BLaER1 (cell line): ENCODE measurements at regions not wholly inside any gene's neighbourhood (a gene's known extent, or its start where the extent isn't known, plus 50 kb on each side); places are given as distances from the start of the nearest gene placed in this dataset.
"Not testable (repeated sequence)": the region's sequence is repeated elsewhere in the genome, so short reads cannot be mapped to it uniquely, and the experiment has no call there.

Experiments used
- H3K27ac ChIP-seq: shearing (Covaris generic); formaldehyde crosslinking; 2 replicates; pipeline ENCODE4 v1.8.1; 2022
- H3K27me3 ChIP-seq: shearing (Covaris generic); formaldehyde crosslinking; 2 replicates; pipeline ENCODE4 v1.8.1; 2022
- H3K36me3 ChIP-seq: shearing (Covaris generic); formaldehyde crosslinking; 2 replicates; pipeline ENCODE4 v1.8.1; 2022
- H3K4me1 ChIP-seq: shearing (Covaris generic); formaldehyde crosslinking; 2 replicates; pipeline ENCODE4 v1.8.1; 2022
- H3K4me2 ChIP-seq: shearing (Covaris generic); formaldehyde crosslinking; 2 replicates; pipeline ENCODE4 v1.8.1; 2022
- H3K4me3 ChIP-seq: shearing (Covaris generic); formaldehyde crosslinking; 2 replicates; pipeline ENCODE4 v1.8.1; 2022
- H3K9ac ChIP-seq: shearing (Covaris generic); formaldehyde crosslinking; 2 replicates; pipeline ENCODE4 v1.8.1; 2022
- H3K9me3 ChIP-seq: shearing (Covaris generic); formaldehyde crosslinking; 2 replicates; pipeline ENCODE4 v1.8.1; 2022
- H4K20me1 ChIP-seq: shearing (Covaris generic); formaldehyde crosslinking; 2 replicates; pipeline ENCODE4 v1.8.1; 2022
- Cebpa-rat ChIP-seq: shearing (Covaris generic); IDR thresholded peaks from 2 replicates; pipeline ENCODE4 v1.8.1; 2022

- Histone ChIP-seq H4K20me1 (no peaks in the 10 kb centered on the region), H3K4me2 (peak overlapping the region; percentile 60; the same call in 1 of the 2 replicates), H3K27me3 (no peaks in the 10 kb centered on the region), H3K9me3 (no peaks in the 10 kb centered on the region), H3K36me3 (no peaks in the 10 kb centered on the region), H3K4me1 (peaks cover 23% of the 10 kb centered on the region), H3K4me3 (no peak overlapping the region), H3K9ac (no peak overlapping the region), H3K27ac (peak overlapping the region; percentile 28; the same call in 1 of the 2 replicates)
- TF ChIP-seq Cebpa-rat: no peak
Measured at GRCh38 chr7:82676777-82677463, 233.3 kb upstream of the CACNA2D1 start.

DNA sequence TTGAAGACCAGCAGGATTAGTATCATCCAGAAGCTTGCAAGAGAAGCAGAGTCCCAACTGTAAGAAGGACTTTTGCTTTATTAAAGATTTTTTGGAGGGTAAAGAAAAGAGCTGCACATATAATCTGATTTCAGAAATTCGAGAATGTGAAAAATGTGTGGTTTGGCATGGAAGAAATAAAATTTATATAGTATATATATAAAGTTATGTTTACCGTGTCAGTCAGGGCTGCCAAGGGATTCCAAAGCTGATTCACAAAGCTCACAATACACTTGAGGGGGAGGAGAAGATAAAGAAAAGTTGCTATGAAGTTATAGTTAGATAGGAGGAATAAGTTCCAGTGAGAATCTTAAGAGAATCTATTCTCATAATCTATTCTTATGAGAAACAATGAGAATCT is 231.8 kb upstream of the CACNA2D1 start:
- no peaks in the 10 kb centered on the region for H3K36me3 ChIP-seq
- no peak overlapping the region for H3K9ac ChIP-seq
- H3K27me3 ChIP-seq: no peaks in the 10 kb centered on the region
- no peak overlapping the region for H3K4me2 ChIP-seq
- no peaks in the 10 kb centered on the region for H4K20me1 ChIP-seq
- no peaks in the 10 kb centered on the region for H3K9me3 ChIP-seq
- no peak overlapping the region for H3K4me3 ChIP-seq
- H3K27ac ChIP-seq: no peak overlapping the region
- no peak for TF ChIP-seq Cebpa-rat
- H3K4me1 ChIP-seq: peaks cover 23% of the 10 kb centered on the region

GRCh38 chr7:82674268-82674667 is 230.7 kb upstream of the CACNA2D1 start:
- no peaks in the 10 kb centered on the region for H3K9me3 ChIP-seq
- H3K27me3 ChIP-seq: no peaks in the 10 kb centered on the region
- no peaks in the 10 kb centered on the region for H4K20me1 ChIP-seq
- H3K4me1 ChIP-seq: peaks cover 23% of the 10 kb centered on the region
- H3K4me2 ChIP-seq: no peak overlapping the region
- no peak overlapping the region for H3K9ac ChIP-seq
- no peak overlapping the region for H3K4me3 ChIP-seq
- no peak for TF ChIP-seq Cebpa-rat
- no peaks in the 10 kb centered on the region for H3K36me3 ChIP-seq
- H3K27ac ChIP-seq: no peak overlapping the region

GRCh38 chr7:82672078-82672477 is 228.5 kb upstream of the CACNA2D1 start:
- Histone ChIP-seq H3K9me3 (no peaks in the 10 kb centered on the region), H3K27me3 (no peaks in the 10 kb centered on the region), H3K27ac (no peak overlapping the region), H3K9ac (no peak overlapping the region), H4K20me1 (no peaks in the 10 kb centered on the region), H3K4me1 (peaks cover 4% of the 10 kb centered on the region), H3K4me2 (no peak overlapping the region), H3K36me3 (no peaks in the 10 kb centered on the region), H3K4me3 (no peak overlapping the region)
- TF ChIP-seq Cebpa-rat: no peak

- no peak overlapping the region for H3K4me3 ChIP-seq
- no peak overlapping the region for H3K4me2 ChIP-seq
- H3K27me3 ChIP-seq: no peaks in the 10 kb centered on the region
- H3K27ac ChIP-seq: no peak overlapping the region
- TF ChIP-seq Cebpa-rat: no peak
- H4K20me1 ChIP-seq: no peaks in the 10 kb centered on the region
- H3K4me1 ChIP-seq: no peaks in the 10 kb centered on the region
- H3K9me3 ChIP-seq: no peaks in the 10 kb centered on the region
- H3K9ac ChIP-seq: no peak overlapping the region
- H3K36me3 ChIP-seq: no peaks in the 10 kb centered on the region
Measured at GRCh38 chr7:82669141-82669540, 225.6 kb upstream of the CACNA2D1 start.

DNA sequence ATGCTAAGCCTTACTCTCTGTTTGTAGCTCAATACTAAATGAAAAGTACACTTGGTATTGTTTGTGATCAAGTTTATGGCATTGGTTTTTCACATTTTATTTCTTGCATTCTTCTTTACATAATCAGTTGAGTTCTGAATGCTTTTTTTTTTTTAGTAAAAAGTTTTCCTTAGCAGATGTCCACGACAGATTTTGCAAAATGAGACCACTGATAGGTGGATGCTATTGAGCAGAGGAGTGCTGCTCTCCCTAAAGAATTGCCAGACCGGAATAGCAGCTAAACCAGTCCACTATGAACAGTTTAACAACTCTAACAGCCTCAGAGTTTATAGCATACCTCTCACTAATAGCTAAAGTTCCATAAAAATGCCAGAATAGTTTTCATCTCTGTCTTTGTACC is 225.1 kb upstream of the CACNA2D1 start:
- TF ChIP-seq Cebpa-rat: no peak
- no peaks in the 10 kb centered on the region for H3K27me3 ChIP-seq
- no peaks in the 10 kb centered on the region for H3K36me3 ChIP-seq
- H3K4me3 ChIP-seq: no peak overlapping the region
- no peaks in the 10 kb centered on the region for H3K9me3 ChIP-seq
- H3K27ac ChIP-seq: no peak overlapping the region
- H3K4me1 ChIP-seq: no peaks in the 10 kb centered on the region
- no peak overlapping the region for H3K9ac ChIP-seq
- no peaks in the 10 kb centered on the region for H4K20me1 ChIP-seq
- H3K4me2 ChIP-seq: no peak overlapping the region

DNA sequence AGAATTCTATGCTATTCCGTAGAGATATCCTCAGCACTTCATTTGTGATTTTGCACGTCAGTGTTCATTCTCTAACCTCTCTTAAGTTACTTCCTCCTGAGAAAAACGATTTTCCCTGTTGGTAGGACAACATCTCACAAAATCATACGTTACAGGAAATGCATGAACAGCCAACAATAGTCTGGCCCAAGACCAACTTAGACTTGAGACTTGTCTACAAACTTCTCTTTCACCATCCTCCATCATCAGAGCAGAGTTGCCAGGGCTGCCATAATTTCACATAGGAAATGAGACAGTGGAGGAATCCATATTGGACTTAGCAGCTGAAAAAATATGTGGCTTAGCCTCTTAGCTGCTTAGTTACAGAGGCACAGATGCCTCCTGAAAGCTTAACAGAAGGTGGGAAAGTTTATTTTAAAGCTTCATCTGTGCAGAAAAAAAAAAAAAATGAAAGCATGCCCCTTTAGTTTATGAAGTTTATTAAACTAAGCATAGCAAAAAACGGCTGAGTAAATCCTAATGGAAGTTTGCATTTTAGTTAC is 222.5 kb upstream of the CACNA2D1 start:
- Histone ChIP-seq H3K9ac (no peak overlapping the region), H3K9me3 (no peaks in the 10 kb centered on the region), H3K27ac (no peak overlapping the region), H3K4me2 (no peak overlapping the region), H3K4me3 (no peak overlapping the region), H4K20me1 (no peaks in the 10 kb centered on the region), H3K36me3 (no peaks in the 10 kb centered on the region), H3K27me3 (no peaks in the 10 kb centered on the region), H3K4me1 (no peaks in the 10 kb centered on the region)
- no peak for TF ChIP-seq Cebpa-rat

- peaks cover 24% of the 10 kb centered on the region for H3K9me3 ChIP-seq
- H3K36me3 ChIP-seq: no peaks in the 10 kb centered on the region
- no peak overlapping the region for H3K27ac ChIP-seq
- no peaks in the 10 kb centered on the region for H3K27me3 ChIP-seq
- no peak overlapping the region for H3K4me3 ChIP-seq
- no peaks in the 10 kb centered on the region for H4K20me1 ChIP-seq
- no peak for TF ChIP-seq Cebpa-rat
- peaks cover 12% of the 10 kb centered on the region for H3K4me1 ChIP-seq
- H3K9ac ChIP-seq: no peak overlapping the region
- no peak overlapping the region for H3K4me2 ChIP-seq
Measured at GRCh38 chr7:82655965-82656364, 212.4 kb upstream of the CACNA2D1 start.

DNA sequence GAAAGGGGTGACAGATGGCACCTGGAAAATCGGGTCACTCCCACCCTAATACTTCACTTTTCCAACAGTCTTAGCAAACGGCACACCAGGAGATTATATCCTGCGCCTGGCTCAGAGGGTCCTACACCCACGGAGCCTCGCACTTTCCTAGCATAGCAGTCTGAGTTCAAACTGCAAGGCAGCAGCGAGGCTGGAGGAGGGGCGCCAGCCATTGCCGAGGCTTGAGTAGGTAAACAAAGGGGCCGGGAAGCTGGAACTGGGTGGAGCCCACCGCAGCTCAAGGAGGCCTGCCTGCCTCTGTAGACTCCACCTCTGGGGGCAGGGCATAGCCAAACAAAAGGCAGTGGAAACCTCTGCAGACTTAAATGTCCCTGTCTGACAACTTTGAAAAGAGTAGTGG is 206.5 kb upstream of the CACNA2D1 start:
- H3K9ac ChIP-seq, H3K4me1 ChIP-seq, H3K36me3 ChIP-seq: not testable (repeated sequence)

DNA sequence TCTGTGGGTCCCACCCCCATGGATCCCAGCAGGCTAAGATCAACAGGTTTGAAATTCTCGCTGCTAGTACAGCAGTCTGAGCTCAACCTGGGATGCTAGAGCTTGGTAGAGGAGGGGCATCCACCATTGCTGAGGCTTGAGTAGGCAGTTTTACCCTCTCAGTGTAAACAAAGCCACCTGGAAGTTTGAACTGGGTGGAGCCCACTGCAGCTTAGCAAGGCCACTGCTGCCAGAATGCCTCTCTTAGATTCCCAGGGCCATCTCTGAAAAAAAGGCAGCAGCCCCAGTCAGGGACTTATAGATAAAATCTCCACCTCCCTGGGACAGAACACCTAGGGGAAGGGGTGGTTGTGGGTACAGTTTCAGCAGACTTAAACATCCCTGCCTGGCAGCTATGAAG is 190.0 kb upstream of the CACNA2D1 start:
- Histone ChIP-seq H3K36me3 (no peaks in the 10 kb centered on the region), H3K4me1 (no peaks in the 10 kb centered on the region), H4K20me1 (no peaks in the 10 kb centered on the region), H3K9ac (no peak overlapping the region), H3K27ac (no peak overlapping the region), H3K4me2 (no peak overlapping the region), H3K4me3 (no peak overlapping the region), H3K27me3 (no peaks in the 10 kb centered on the region), H3K9me3 (no peaks in the 10 kb centered on the region)
- no peak for TF ChIP-seq Cebpa-rat

More for the DNA sequence above, 206.5 kb upstream of the CACNA2D1 start:
- H3K4me2 ChIP-seq, H4K20me1 ChIP-seq, H3K9me3 ChIP-seq, H3K27ac ChIP-seq, H3K4me3 ChIP-seq, H3K27me3 ChIP-seq: not testable (repeated sequence)

DNA sequence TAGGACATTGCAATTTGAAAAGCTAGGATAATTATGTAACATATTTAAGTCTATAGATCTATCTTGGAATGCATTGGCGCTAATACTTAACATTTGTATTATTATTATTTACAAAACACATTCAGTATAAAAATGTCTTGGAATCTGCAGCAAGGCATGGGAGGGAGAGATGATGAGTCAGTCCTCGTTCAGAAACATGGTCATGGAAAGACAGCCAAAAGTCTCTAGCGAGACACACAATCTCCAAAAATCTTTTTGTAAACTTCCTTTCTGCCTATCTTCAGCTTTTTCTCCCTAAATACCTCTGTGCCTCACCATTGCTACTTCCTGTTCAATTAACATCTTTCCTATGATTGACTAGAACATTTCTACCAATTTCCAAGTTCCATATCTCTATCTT is 188.4 kb upstream of the CACNA2D1 start:
- H3K4me2 ChIP-seq: no peak overlapping the region
- H3K4me3 ChIP-seq: no peak overlapping the region
- no peak for TF ChIP-seq Cebpa-rat
- H3K27ac ChIP-seq: no peak overlapping the region
- H3K9me3 ChIP-seq: no peaks in the 10 kb centered on the region
- no peaks in the 10 kb centered on the region for H3K4me1 ChIP-seq
- no peaks in the 10 kb centered on the region for H4K20me1 ChIP-seq
- H3K27me3 ChIP-seq: no peaks in the 10 kb centered on the region
- H3K9ac ChIP-seq: no peak overlapping the region
- no peaks in the 10 kb centered on the region for H3K36me3 ChIP-seq
